ENCODE measurements at regions not wholly inside any gene's neighbourhood (a gene's known extent, or its start where the extent isn't known, plus 50 kb on each side); places are given as distances from the start of the nearest gene placed in this dataset.

GRCh38 chr20:56975838-56976237 lies 290.6 kb downstream of the BMP7 start:
- DNase-seq: no peak

- no peak for DNase-seq
Measured at GRCh38 chr20:56976336-56976735, 290.1 kb downstream of the BMP7 start.

GRCh38 chr20:56978475-56978874 lies 288.0 kb downstream of the BMP7 start:
- DNase-seq: no peak

- no peak for DNase-seq
Measured at GRCh38 chr20:56979125-56979524, 287.3 kb downstream of the BMP7 start.

GRCh38 chr20:56981301-56981700 lies 285.1 kb downstream of the BMP7 start:
- no peak for DNase-seq

- no peak for DNase-seq
Measured at GRCh38 chr20:56983813-56984212, 282.6 kb downstream of the BMP7 start.

- no peak for DNase-seq
Measured at GRCh38 chr20:56985066-56985685, 281.3 kb downstream of the BMP7 start.

- DNase-seq: no peak
Measured at GRCh38 chr20:56986476-56986875, 280.0 kb downstream of the BMP7 start.

- DNase-seq: no peak
Measured at GRCh38 chr20:56986931-56987720, 279.3 kb downstream of the BMP7 start.

- DNase-seq: no peak
Measured at GRCh38 chr20:56987986-56988385, 278.5 kb downstream of the BMP7 start.

GRCh38 chr20:56988446-56988845 lies 278.0 kb downstream of the BMP7 start:
- DNase-seq: no peak

GRCh38 chr20:56989516-56989915 lies 276.9 kb downstream of the BMP7 start:
- DNase-seq: no peak

- DNase-seq: no peak
Measured at GRCh38 chr20:56993020-56993559, 273.4 kb downstream of the BMP7 start.

GRCh38 chr20:56994006-56994405 lies 272.4 kb downstream of the BMP7 start:
- DNase-seq: no peak

GRCh38 chr20:56995149-56995548 lies 271.3 kb downstream of the BMP7 start:
- no peak for DNase-seq

- no peak for DNase-seq
Measured at GRCh38 chr20:56995635-56996075, 270.8 kb downstream of the BMP7 start.

- no peak for DNase-seq
Measured at GRCh38 chr20:56996533-56996932, 269.9 kb downstream of the BMP7 start.

- no peak for DNase-seq
Measured at GRCh38 chr20:56998438-56998837, 268.0 kb downstream of the BMP7 start.

- DNase-seq: no peak
Measured at GRCh38 chr20:57000441-57000968, 265.9 kb downstream of the BMP7 start.

GRCh38 chr20:57001126-57001767 lies 265.2 kb downstream of the BMP7 start:
- DNase-seq: no peak

- no peak for DNase-seq
Measured at GRCh38 chr20:57002066-57002570, 264.3 kb downstream of the BMP7 start.

GRCh38 chr20:57003012-57003411 lies 263.4 kb downstream of the BMP7 start:
- no peak for DNase-seq

- DNase-seq: no peak
Measured at GRCh38 chr20:57004416-57004815, 262.0 kb downstream of the BMP7 start.
